ENCODE measurements at regions not wholly inside any gene's neighbourhood (a gene's known extent, or its start where the extent isn't known, plus 50 kb on each side); places are given as distances from the start of the nearest gene placed in this dataset.

DNA sequence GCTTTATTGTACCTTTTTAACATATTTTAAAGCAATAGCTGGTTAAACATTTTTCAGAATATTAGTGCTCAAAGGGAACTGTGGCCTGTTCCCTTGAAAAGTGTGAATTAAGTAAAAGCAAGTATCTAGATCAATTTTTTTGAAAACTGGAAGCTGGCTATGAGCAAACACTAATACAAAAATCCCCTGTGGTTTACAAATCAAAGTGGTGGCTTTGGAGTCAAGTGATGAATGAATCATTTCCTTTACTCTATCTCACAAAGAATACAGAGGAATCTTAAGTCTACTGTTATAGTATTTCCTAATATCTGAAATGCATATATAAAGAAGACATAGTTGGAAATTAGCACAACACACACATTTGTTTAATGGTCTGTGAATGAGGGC, 212.4 kb upstream of the C9orf72 start:
- no peak for DNase-seq (ENCODE audit: low read depth)
- Histone ChIP-seq H3K27me3 (replicated peaks; ENCODE audit: control insufficient read depth, insufficient read depth, low read length) (no peaks in the 10 kb centered on the region), H3K4me3 (ENCODE audit: low read length) (no peak overlapping the region), H3K4me1 (ENCODE audit: control insufficient read depth, insufficient read depth, low read length) (no peaks in the 10 kb centered on the region), H3K9me3 (ENCODE audit: control insufficient read depth, low read length) (no peaks in the 10 kb centered on the region), H3K36me3 (ENCODE audit: control insufficient read depth, insufficient read depth, low read length, severe bottlenecking) (no peaks in the 10 kb centered on the region), H3K9ac (ENCODE audit: low read length) (no peak overlapping the region)

DNA sequence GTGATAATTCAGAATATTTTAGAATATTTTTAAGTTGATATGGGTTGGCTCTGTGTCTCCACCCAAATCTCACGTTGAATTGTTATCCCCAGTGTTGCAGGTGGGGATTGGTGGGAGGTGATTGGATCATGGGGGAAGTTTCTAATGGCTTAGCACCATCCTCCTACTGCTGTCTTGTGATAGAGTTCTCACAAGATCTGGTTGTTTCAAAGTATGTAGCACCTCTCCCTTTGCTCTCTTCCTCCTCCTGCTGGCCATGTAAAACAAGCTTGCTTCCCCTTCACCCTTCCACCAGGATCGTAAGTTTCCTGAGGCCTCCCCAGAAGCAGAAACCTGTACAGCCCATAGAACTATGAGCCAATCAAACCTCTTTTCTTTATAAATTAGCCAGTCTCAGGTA, 214.6 kb upstream of the C9orf72 start:
- Histone ChIP-seq H3K36me3 (ENCODE audit: control insufficient read depth, insufficient read depth, low read length, severe bottlenecking) (no peaks in the 10 kb centered on the region), H3K4me3 (ENCODE audit: low read length) (no peak overlapping the region), H3K4me1 (ENCODE audit: control insufficient read depth, insufficient read depth, low read length) (no peaks in the 10 kb centered on the region), H3K9me3 (ENCODE audit: control insufficient read depth, low read length) (no peaks in the 10 kb centered on the region), H3K27me3 (replicated peaks; ENCODE audit: control insufficient read depth, insufficient read depth, low read length) (no peaks in the 10 kb centered on the region), H3K9ac (ENCODE audit: low read length) (no peak overlapping the region)
- no peak for DNase-seq (ENCODE audit: low read depth)

DNA sequence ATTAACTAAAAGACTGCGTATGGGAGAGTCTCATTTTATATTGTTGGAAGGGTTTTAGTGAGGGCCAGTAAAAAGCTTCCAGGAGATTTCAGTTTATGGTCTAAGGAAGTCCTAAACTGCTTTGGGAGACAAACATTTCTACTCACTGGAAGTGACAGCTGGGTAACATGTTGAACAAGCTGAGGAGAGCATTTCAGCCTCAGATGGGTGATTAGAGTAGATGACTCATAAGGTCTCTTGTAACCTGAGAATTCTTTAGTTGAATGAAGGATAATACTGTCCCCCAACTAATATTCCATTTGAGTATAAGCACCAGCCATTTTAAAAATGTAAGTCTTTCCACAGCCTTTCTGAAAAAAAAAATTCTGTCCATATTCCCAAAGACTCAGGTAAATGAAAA, 218.0 kb upstream of the C9orf72 start:
- Histone ChIP-seq H3K4me3 (ENCODE audit: low read length) (no peak overlapping the region), H3K9ac (ENCODE audit: low read length) (no peak overlapping the region), H3K36me3 (ENCODE audit: control insufficient read depth, insufficient read depth, low read length, severe bottlenecking) (no peaks in the 10 kb centered on the region), H3K9me3 (ENCODE audit: control insufficient read depth, low read length) (no peaks in the 10 kb centered on the region), H3K4me1 (ENCODE audit: control insufficient read depth, insufficient read depth, low read length) (no peaks in the 10 kb centered on the region), H3K27me3 (replicated peaks; ENCODE audit: control insufficient read depth, insufficient read depth, low read length) (no peaks in the 10 kb centered on the region)
- DNase-seq (ENCODE audit: low read depth) = no peak

DNA sequence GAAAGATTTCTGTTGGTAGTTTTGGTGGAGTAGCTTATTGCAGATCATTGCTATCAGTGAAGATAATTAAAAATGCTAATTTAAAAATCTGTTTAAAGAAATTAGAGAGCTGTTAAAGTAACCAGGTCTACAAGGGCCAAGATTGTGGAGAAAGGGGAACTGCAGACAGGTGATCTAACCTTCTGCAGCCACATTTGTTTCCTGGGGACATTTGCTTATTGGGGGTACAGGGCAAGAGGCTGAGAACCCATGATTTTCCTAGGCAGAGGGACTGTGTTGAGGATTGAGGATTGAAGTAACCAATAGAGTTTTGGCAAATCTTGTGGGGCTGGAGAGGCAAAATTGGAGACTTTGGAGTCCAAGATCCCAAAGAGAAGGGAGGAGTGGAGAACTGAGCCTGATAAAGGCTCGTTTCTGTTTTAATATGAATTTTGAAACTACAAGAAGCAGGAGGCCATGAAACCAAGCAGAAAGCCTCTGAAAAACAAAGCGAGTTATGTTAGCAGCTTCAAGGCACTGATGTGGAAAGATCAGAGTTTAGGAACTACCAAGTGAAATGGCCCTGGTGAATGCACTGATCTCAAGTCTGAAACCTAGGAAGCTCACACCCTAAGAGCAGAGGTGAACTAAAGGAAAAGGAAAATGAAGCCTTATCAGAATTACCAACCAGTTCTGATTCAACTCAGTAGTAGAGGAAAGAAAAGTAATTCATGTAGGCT, 219.8 kb upstream of the C9orf72 start:
- H3K4me3 ChIP-seq (ENCODE audit: low read length) = no peak overlapping the region
- no peaks in the 10 kb centered on the region for H3K27me3 ChIP-seq (replicated peaks; ENCODE audit: control insufficient read depth, insufficient read depth, low read length)
- no peak overlapping the region for H3K9ac ChIP-seq (ENCODE audit: low read length)
- no peaks in the 10 kb centered on the region for H3K36me3 ChIP-seq (ENCODE audit: control insufficient read depth, insufficient read depth, low read length, severe bottlenecking)
- no peaks in the 10 kb centered on the region for H3K9me3 ChIP-seq (ENCODE audit: control insufficient read depth, low read length)
- H3K4me1 ChIP-seq (ENCODE audit: control insufficient read depth, insufficient read depth, low read length) = no peaks in the 10 kb centered on the region
- DNase-seq (ENCODE audit: low read depth) = no peak

DNA sequence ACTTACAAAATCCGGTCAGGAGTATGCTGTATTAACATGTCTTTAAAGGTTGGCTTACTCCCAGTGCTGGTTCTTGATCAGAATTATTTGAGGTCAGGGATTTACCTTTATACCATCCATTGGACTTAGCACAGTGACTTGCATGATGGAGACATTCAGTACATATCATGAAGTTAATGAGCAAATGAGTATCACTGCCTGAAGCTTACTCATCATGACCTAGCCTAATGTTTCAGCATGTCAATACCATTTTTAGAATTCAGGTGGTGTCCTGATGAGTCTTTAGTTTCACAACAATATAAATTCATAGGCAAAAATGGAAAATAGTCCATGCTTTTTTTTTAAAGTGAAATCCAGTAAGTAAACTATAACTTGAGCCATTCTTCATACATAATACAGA, 226.0 kb upstream of the C9orf72 start:
- no peak overlapping the region for H3K9ac ChIP-seq (ENCODE audit: low read length)
- H3K4me3 ChIP-seq (ENCODE audit: low read length) = no peak overlapping the region
- no peaks in the 10 kb centered on the region for H3K36me3 ChIP-seq (ENCODE audit: control insufficient read depth, insufficient read depth, low read length, severe bottlenecking)
- no peaks in the 10 kb centered on the region for H3K27me3 ChIP-seq (replicated peaks; ENCODE audit: control insufficient read depth, insufficient read depth, low read length)
- DNase-seq (ENCODE audit: low read depth) = no peak
- no peaks in the 10 kb centered on the region for H3K4me1 ChIP-seq (ENCODE audit: control insufficient read depth, insufficient read depth, low read length)
- H3K9me3 ChIP-seq (ENCODE audit: control insufficient read depth, low read length) = no peaks in the 10 kb centered on the region

DNA sequence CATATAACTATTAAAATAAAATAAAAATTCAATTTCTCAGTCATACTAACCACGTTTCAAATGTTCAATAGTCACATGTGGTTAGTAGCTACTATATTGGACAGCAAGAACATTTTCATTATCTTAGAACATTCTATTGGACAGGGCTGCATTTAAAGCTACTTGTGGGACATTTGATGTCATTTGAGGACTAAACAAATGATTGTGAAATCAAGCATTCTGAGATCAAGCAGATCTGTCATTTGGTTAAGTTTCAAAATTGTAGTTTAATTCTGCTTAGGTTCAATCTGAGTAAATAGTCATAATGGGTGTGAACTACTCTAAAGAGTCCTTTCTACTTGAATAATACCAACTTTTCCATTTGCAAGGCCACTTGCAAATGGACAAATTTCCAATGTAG, 226.9 kb upstream of the C9orf72 start:
- Histone ChIP-seq H3K4me1 (ENCODE audit: control insufficient read depth, insufficient read depth, low read length) (no peaks in the 10 kb centered on the region), H3K36me3 (ENCODE audit: control insufficient read depth, insufficient read depth, low read length, severe bottlenecking) (no peaks in the 10 kb centered on the region), H3K9ac (ENCODE audit: low read length) (no peak overlapping the region), H3K27me3 (replicated peaks; ENCODE audit: control insufficient read depth, insufficient read depth, low read length) (no peaks in the 10 kb centered on the region), H3K9me3 (ENCODE audit: control insufficient read depth, low read length) (no peaks in the 10 kb centered on the region), H3K4me3 (ENCODE audit: low read length) (no peak overlapping the region)
- DNase-seq (ENCODE audit: low read depth) = no peak

DNA sequence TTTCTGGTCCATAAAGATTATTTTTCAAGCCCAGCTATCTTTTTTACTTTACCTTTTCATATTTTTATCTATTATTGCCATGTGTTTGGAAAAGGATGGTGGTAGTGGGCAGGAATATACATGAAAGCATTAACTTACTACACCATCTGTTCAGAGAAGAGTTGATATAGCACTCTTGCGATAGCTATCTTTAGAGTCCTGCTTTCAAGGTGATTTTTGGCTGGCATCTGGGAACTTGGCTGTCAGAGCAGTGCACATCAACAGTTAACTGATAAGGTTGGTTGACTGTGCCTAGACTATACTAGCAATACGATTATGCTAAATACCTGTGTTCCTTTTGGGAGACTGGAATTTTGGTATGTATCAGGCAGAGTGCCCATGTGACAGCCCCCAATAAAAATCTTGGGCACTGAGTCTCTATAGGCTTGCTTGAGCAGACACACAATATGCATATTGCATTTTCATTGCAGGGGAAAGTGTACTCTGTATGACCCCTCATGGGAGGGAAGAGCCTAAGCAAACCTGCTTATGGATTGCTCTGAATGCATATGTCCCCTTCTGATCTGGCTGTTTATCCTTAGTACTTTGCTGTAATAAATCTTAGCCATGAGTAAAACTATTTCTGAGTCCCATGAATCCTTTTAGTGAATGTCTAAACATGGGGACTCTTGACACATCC, 227.6 kb upstream of the C9orf72 start:
- Histone ChIP-seq H3K9ac (ENCODE audit: low read length) (no peak overlapping the region), H3K36me3 (ENCODE audit: control insufficient read depth, insufficient read depth, low read length, severe bottlenecking) (no peaks in the 10 kb centered on the region), H3K27me3 (replicated peaks; ENCODE audit: control insufficient read depth, insufficient read depth, low read length) (no peaks in the 10 kb centered on the region), H3K4me1 (ENCODE audit: control insufficient read depth, insufficient read depth, low read length) (no peaks in the 10 kb centered on the region), H3K4me3 (ENCODE audit: low read length) (no peak overlapping the region), H3K9me3 (ENCODE audit: control insufficient read depth, low read length) (no peaks in the 10 kb centered on the region)
- DNase-seq (ENCODE audit: low read depth) = no peak

DNA sequence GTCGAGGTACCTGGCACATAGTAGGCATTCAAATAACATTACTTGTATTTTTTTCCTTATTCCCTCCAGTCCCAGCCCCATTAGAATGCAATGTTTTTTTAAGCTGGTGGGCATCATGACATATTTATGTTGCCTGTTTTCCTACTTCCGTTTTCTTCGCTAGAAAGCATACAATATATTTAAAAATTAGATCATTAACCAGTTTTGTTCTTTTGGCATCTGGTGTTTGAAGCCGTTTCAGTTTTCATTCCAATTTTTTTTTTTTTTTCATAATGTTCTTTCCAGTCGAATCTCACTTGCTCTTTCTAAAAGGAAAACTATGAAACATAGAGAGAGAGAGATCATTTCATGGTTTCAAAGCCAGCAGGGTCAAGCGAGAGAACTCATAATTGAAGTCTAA, 228.3 kb upstream of the C9orf72 start:
- Histone ChIP-seq H3K9me3 (ENCODE audit: control insufficient read depth, low read length) (no peaks in the 10 kb centered on the region), H3K4me3 (ENCODE audit: low read length) (no peak overlapping the region), H3K4me1 (ENCODE audit: control insufficient read depth, insufficient read depth, low read length) (no peaks in the 10 kb centered on the region), H3K27me3 (replicated peaks; ENCODE audit: control insufficient read depth, insufficient read depth, low read length) (no peaks in the 10 kb centered on the region), H3K36me3 (ENCODE audit: control insufficient read depth, insufficient read depth, low read length, severe bottlenecking) (no peaks in the 10 kb centered on the region), H3K9ac (ENCODE audit: low read length) (no peak overlapping the region)
- no peak for DNase-seq (ENCODE audit: low read depth)

DNA sequence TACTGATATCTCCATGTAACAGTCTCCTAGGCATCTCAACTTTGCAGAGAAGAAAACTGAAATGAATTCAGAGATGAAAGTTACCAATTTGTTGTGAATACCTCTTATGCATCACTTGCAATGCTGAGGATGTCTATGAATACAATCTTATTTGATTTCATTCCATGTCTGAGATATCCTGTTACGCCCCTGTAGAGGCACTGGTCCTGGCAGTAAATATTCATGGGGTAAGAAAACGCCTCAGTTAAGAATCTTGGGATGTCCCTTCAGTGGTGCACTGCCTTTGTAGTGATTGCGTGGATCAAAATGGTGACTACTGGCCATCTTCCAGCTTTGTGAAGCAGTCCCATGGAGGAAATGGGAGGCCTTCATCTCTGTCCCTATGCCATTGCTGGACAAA, 229.1 kb upstream of the C9orf72 start:
- H3K4me3 ChIP-seq (ENCODE audit: low read length) = no peak overlapping the region
- no peaks in the 10 kb centered on the region for H3K9me3 ChIP-seq (ENCODE audit: control insufficient read depth, low read length)
- no peaks in the 10 kb centered on the region for H3K27me3 ChIP-seq (replicated peaks; ENCODE audit: control insufficient read depth, insufficient read depth, low read length)
- no peak overlapping the region for H3K9ac ChIP-seq (ENCODE audit: low read length)
- no peaks in the 10 kb centered on the region for H3K36me3 ChIP-seq (ENCODE audit: control insufficient read depth, insufficient read depth, low read length, severe bottlenecking)
- DNase-seq (ENCODE audit: low read depth) = no peak
- H3K4me1 ChIP-seq (ENCODE audit: control insufficient read depth, insufficient read depth, low read length) = no peaks in the 10 kb centered on the region

DNA sequence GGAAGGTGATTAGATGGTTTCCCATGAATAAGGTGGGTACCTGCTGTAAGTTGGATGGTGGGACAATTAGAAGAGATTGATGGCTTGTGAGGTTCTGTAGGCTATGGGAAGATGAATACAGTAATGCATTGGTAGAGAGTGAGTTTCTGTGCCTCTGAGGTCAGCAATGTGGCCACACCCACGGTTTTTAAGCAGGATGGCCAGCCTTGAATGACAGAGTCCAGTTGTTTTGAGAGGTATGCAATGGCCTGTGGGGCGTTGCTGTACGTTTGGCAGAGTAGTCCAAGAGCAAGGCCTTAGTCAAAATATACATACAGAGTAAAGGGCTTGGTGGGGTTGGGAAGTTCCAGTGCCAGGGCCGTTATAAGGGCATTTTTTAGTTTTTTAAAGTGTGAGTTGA, 235.6 kb upstream of the C9orf72 start:
- DNase-seq (ENCODE audit: low read depth) = no peak
- Histone ChIP-seq H3K9me3 (ENCODE audit: control insufficient read depth, low read length) (no peaks in the 10 kb centered on the region), H3K36me3 (ENCODE audit: control insufficient read depth, insufficient read depth, low read length, severe bottlenecking) (no peaks in the 10 kb centered on the region), H3K4me3 (ENCODE audit: low read length) (no peak overlapping the region), H3K4me1 (ENCODE audit: control insufficient read depth, insufficient read depth, low read length) (no peaks in the 10 kb centered on the region), H3K27me3 (replicated peaks; ENCODE audit: control insufficient read depth, insufficient read depth, low read length) (no peaks in the 10 kb centered on the region), H3K9ac (ENCODE audit: low read length) (no peak overlapping the region)

DNA sequence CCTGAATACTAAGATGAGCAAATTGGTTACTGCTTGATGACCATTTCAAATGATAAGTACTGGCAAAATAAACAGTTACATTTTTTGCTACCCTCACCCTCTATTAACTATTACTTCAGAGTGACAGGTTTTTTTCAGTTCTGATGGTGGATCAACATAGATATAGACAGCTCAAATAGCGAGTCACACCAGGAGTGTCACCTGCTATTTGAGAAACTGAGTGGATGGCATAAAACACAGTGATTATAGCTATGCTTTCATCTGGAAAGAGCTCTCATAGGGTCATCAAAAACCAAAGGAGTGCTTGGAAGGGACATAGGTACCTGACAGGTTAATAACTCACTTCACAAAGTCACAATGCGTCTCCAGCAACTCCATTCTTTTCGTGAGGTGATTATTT, 244.5 kb upstream of the C9orf72 start:
- Histone ChIP-seq H3K4me1 (ENCODE audit: control insufficient read depth, insufficient read depth, low read length) (no peaks in the 10 kb centered on the region), H3K9ac (ENCODE audit: low read length) (no peak overlapping the region), H3K27me3 (replicated peaks; ENCODE audit: control insufficient read depth, insufficient read depth, low read length) (no peaks in the 10 kb centered on the region), H3K9me3 (ENCODE audit: control insufficient read depth, low read length) (no peaks in the 10 kb centered on the region), H3K4me3 (ENCODE audit: low read length) (no peak overlapping the region), H3K36me3 (ENCODE audit: control insufficient read depth, insufficient read depth, low read length, severe bottlenecking) (no peaks in the 10 kb centered on the region)
- no peak for DNase-seq (ENCODE audit: low read depth)

DNA sequence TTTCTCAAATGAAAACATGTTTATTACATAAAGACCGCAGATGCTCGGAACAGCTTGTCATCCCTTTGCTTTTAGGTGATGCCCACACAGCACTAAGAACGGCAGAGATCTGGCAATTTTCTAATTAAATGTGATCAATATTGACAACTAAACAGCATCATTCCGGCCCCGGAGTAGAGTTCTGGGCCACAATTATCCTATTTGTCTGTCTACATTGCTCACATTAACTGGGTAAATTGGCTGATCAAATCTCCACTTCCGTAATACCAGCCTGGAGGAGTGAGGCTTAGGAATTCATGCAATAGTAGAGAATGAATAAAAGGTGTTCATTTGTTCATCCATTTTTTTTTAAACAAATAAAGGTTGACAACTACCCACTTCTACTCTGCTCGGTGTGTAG, 245.1 kb upstream of the C9orf72 start:
- no peak for DNase-seq (ENCODE audit: low read depth)
- H3K4me3 ChIP-seq (ENCODE audit: low read length) = no peak overlapping the region
- H3K9me3 ChIP-seq (ENCODE audit: control insufficient read depth, low read length) = no peaks in the 10 kb centered on the region

More for the DNA sequence above, 245.1 kb upstream of the C9orf72 start:
- Histone ChIP-seq H3K36me3 (ENCODE audit: control insufficient read depth, insufficient read depth, low read length, severe bottlenecking) (no peaks in the 10 kb centered on the region), H3K9ac (ENCODE audit: low read length) (no peak overlapping the region), H3K27me3 (replicated peaks; ENCODE audit: control insufficient read depth, insufficient read depth, low read length) (no peaks in the 10 kb centered on the region), H3K4me1 (ENCODE audit: control insufficient read depth, insufficient read depth, low read length) (no peaks in the 10 kb centered on the region)

Data from adipocyte (in vitro differentiated cells).